ENCODE measurements at regions not wholly inside any gene's neighbourhood (a gene's known extent, or its start where the extent isn't known, plus 50 kb on each side); places are given as distances from the start of the nearest gene placed in this dataset.
"Not testable (repeated sequence)": the region's sequence is repeated elsewhere in the genome, so short reads cannot be mapped to it uniquely, and the experiment has no call there.

DNA sequence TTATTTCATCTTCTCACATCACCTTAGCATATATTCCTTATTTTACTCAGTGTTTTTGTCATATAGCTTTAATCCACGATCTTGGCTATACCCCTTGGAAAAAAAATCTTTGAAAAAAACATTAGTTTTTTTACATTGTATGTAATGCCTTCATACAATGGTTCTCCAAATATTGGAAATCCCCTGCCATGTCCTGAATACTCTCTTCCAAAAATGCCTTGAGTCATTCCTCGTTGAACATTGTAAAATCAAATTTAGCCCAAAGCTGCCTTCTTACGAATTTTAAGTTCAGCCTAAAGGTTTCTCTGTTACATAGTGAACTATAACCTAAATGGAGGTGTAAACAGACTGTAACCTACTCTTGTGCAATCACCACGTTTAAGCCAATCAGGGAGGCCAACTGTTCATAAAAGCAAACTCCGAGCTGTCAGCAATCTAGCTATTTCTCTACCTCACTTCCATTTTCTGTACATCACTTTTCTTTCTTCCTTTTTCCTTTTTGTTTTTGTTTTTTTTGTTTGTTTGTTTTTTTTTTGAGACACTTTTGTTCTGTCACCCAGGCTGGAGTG is 140.1 kb downstream of the ANXA2 start:
- Histone ChIP-seq H3K4me1 (ENCODE audit: insufficient read depth, low read length) (no peaks in the 10 kb centered on the region), H3K9me3 (ENCODE audit: control insufficient read depth, insufficient read depth, low read length) (no peaks in the 10 kb centered on the region), H3K9ac (ENCODE audit: low read depth, low read length) (no peak overlapping the region), H3K36me3 (ENCODE audit: insufficient read depth, low read length) (no peaks in the 10 kb centered on the region)

DNA sequence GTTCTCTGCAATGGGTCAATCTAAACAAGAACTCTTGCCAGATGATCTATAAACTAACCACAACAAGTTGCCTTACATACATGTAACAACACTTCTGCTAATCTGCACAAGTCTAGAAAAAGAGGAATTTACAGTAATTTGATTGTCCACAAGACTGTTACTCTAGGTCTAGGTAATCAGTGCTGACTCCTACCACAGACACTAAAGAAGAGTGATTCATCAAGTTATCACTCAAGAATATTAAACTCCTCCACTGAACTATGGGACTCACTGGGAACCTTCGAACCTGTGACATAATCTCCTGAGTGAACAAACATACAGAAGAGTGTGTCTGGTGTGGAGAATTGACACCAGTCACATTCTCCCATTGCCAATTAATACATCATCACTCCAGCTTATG is 138.3 kb downstream of the ANXA2 start:
- H3K4me1 ChIP-seq (ENCODE audit: insufficient read depth, low read length): no peaks in the 10 kb centered on the region
- H3K9ac ChIP-seq (ENCODE audit: low read depth, low read length): no peak overlapping the region
- H3K36me3 ChIP-seq (ENCODE audit: insufficient read depth, low read length): no peaks in the 10 kb centered on the region
- no peaks in the 10 kb centered on the region for H3K9me3 ChIP-seq (ENCODE audit: control insufficient read depth, insufficient read depth, low read length)

DNA sequence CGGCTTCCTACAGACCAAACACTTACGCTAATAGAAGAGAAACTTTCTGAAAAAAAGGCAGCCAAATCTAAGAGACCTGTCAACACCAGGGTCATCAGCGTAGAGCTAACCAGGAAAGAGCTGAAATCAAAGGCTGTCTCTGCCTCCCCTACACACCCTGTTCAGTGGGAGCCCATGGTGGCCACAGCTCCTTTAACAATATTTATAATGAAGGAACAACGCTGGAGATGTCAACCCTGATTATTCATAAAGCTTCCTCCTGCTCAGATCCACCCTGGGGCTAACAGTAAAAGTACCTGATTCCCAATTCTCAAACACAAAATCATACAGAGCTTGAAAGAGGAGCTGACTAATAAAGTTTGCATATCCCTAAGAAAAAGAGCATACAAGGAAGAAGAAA is 133.7 kb downstream of the ANXA2 start:
- H3K4me1 ChIP-seq (ENCODE audit: insufficient read depth, low read length): no peaks in the 10 kb centered on the region
- no peaks in the 10 kb centered on the region for H3K36me3 ChIP-seq (ENCODE audit: insufficient read depth, low read length)
- no peaks in the 10 kb centered on the region for H3K9me3 ChIP-seq (ENCODE audit: control insufficient read depth, insufficient read depth, low read length)
- no peak overlapping the region for H3K9ac ChIP-seq (ENCODE audit: low read depth, low read length)

DNA sequence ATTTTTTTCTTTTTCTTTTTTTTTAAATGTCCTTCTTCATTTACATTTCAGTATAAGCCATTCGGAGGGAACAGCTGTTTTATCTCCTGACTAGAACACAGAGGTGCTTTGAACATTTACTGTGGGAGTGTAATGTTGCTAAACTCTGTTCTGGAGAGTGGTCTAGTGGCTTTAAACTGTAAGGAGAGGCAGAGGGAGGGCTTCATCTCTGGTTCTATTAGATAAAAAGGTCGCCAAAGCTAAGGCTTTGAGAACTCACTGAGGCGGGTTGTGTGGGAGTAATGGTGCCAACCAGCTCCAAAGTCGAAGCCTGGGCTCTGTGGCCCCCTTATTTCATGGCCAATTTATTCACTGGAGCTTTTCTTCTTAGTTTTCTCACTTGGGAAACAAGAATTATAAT is 133.2 kb downstream of the ANXA2 start:
- Histone ChIP-seq H3K9ac (ENCODE audit: low read depth, low read length) (no peak overlapping the region), H3K9me3 (ENCODE audit: control insufficient read depth, insufficient read depth, low read length) (no peaks in the 10 kb centered on the region), H3K36me3 (ENCODE audit: insufficient read depth, low read length) (no peaks in the 10 kb centered on the region), H3K4me1 (ENCODE audit: insufficient read depth, low read length) (no peaks in the 10 kb centered on the region)

DNA sequence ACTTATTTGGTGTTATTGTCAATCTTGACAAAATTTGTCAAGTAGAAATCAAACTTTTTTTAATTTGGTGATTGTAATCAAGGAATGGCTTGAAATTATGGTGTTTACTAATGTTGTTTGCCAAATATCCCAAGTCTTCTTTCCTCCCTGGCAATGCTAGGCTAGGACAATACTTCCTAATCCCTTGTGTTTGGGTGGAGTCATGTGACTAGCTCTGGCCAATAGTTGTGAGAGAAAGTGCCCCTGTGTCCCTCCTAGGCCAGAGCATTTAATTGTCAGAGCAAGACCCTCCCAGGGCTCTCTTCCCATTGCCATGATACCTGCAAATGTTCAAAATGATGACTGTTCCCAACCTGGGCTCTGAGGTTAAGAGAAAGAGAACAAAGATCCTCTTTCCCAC is 132.7 kb downstream of the ANXA2 start:
- Histone ChIP-seq H3K9me3 (ENCODE audit: control insufficient read depth, insufficient read depth, low read length) (no peaks in the 10 kb centered on the region), H3K4me1 (ENCODE audit: insufficient read depth, low read length) (no peaks in the 10 kb centered on the region), H3K36me3 (ENCODE audit: insufficient read depth, low read length) (no peaks in the 10 kb centered on the region), H3K9ac (ENCODE audit: low read depth, low read length) (no peak overlapping the region)

DNA sequence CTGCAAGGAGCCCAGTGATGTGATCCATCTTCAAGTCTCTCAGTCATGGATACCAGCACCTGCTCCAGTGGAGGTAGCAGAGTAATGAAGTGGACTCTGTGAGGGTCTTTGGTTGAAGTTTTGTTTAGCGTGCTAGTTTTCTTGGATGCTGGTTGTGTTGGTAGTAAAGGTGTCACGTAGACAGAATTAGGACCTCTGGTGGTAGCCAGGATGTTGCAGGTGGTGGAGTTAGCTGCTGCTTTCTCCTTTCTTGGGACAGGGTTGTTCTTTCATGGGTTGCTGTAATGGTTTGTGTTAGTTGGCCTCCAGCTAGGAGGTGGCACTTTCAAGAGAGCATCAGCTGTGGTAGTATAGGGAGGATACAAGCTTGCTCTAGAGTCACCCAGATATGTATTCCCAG is 125.2 kb downstream of the ANXA2 start:
- peaks cover 6% of the 10 kb centered on the region; the same call in 1 of the 2 replicates for H3K9me3 ChIP-seq (ENCODE audit: control insufficient read depth, insufficient read depth, low read length)
- H3K9ac ChIP-seq (ENCODE audit: low read depth, low read length): no peak overlapping the region
- H3K36me3 ChIP-seq (ENCODE audit: insufficient read depth, low read length): no peaks in the 10 kb centered on the region
- no peaks in the 10 kb centered on the region for H3K4me1 ChIP-seq (ENCODE audit: insufficient read depth, low read length)

DNA sequence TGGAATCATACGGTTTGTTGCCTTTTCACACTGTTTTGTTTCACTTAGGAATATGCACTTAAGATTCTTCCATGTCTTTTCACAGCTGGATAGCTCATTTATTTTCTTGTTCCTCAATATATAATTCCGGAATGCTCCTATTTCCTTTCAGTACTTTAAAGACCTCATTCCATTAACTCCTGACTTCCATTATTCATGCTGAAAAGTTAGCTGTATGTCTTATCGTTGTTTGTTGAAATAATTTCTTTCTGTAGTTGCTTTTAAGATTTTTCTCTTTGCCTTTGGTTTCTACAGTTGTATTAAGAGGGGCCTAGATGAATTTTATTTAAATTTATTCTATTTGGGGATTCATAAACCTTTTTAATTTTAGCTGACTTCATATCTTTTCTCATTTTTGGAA is 122.2 kb downstream of the ANXA2 start:
- Histone ChIP-seq H3K9ac (ENCODE audit: low read depth, low read length) (no peak overlapping the region), H3K9me3 (ENCODE audit: control insufficient read depth, insufficient read depth, low read length) (peaks cover 6% of the 10 kb centered on the region; the same call in 1 of the 2 replicates), H3K4me1 (ENCODE audit: insufficient read depth, low read length) (no peaks in the 10 kb centered on the region), H3K36me3 (ENCODE audit: insufficient read depth, low read length) (no peaks in the 10 kb centered on the region)

DNA sequence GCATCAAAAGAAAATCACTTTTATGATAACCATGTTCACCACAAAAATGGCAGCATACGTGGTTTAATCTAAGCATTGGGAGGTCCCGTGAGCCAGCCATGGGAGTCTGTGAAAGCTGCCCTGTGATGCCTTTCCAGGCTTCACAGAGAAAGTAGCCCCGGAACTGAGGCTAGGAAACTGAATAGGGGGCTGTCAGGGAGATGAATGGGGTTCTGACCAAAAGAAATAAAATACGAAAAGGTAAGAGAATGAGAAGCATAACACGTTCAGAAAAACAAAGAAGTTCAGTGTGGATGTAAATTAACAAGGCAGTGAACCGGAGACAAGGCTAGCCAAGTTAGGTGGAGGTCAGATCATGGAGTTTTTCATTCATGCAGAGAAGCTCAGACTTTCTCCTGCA is 118.9 kb downstream of the ANXA2 start:
- Histone ChIP-seq H3K9me3 (ENCODE audit: control insufficient read depth, insufficient read depth, low read length) (peaks cover 6% of the 10 kb centered on the region; the same call in 1 of the 2 replicates), H3K4me1 (ENCODE audit: insufficient read depth, low read length) (no peaks in the 10 kb centered on the region), H3K9ac (ENCODE audit: low read depth, low read length) (no peak overlapping the region), H3K36me3 (ENCODE audit: insufficient read depth, low read length) (no peaks in the 10 kb centered on the region)

DNA sequence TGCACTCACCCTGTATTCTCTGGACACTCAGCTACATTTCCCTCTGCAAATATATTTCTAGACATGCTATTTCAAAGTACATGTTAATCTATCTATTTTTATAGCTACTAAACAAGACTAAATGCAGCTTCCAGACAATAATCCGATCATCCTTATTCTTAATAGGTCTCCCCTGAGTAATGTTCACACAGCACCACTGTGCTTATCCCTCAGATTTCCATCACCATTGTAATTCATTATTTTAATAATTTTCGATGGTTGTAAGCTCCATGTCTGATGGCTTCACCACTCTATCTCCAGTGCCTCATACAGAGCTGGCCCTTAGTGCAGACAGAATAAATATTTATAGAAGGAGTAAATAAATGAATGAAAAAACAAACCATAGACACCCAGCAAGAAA is 117.5 kb downstream of the ANXA2 start:
- Histone ChIP-seq H3K9ac (ENCODE audit: low read depth, low read length) (no peak overlapping the region), H3K4me1 (ENCODE audit: insufficient read depth, low read length) (no peaks in the 10 kb centered on the region), H3K9me3 (ENCODE audit: control insufficient read depth, insufficient read depth, low read length) (peaks cover 4% of the 10 kb centered on the region; the same call in 1 of the 2 replicates), H3K36me3 (ENCODE audit: insufficient read depth, low read length) (no peaks in the 10 kb centered on the region)

DNA sequence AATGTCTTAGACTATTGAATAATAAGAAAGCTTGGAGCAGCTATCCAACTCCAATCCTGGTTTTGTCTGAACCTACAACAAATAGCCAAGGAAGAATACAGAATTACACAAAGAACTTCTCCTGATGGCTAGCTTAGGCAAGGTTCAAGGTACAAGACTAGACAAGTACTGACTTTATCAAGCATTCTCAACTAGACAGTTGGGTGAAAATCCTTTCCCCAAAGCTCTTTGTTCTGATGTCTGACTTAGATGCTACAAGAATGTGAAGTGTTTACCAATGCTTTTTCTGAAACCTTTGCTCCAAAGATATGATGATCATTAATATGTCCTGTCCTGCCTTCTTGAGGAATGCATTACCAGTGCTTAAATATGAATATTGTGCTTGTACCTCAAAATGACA is 113.8 kb downstream of the ANXA2 start:
- no peak overlapping the region for H3K9ac ChIP-seq (ENCODE audit: low read depth, low read length)
- no peaks in the 10 kb centered on the region; the same call in 1 of the 2 replicates for H3K9me3 ChIP-seq (ENCODE audit: control insufficient read depth, insufficient read depth, low read length)
- no peaks in the 10 kb centered on the region for H3K36me3 ChIP-seq (ENCODE audit: insufficient read depth, low read length)
- no peaks in the 10 kb centered on the region for H3K4me1 ChIP-seq (ENCODE audit: insufficient read depth, low read length)

DNA sequence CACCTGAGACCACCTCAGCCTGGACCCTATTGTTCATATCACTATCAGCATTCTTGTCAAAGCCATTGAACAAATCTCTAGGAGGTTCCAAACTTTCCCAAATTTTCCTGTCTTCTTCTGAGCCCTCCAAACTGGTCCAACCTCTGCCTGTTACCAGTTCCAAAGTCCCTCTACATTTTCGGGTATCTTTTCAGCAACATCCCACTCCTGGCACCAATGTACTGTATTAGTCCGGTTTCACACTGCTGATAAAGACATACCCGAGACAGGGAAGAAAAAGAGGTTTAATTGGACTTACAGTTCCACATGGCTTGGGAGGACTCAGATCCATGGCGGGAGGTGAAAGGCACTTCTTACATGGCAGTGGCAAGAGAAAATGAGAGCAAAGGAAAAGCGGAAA is 101.9 kb downstream of the ANXA2 start:
- not testable (repeated sequence) for H3K4me1 ChIP-seq (ENCODE audit: insufficient read depth, low read length); H3K36me3 ChIP-seq (ENCODE audit: insufficient read depth, low read length)

DNA sequence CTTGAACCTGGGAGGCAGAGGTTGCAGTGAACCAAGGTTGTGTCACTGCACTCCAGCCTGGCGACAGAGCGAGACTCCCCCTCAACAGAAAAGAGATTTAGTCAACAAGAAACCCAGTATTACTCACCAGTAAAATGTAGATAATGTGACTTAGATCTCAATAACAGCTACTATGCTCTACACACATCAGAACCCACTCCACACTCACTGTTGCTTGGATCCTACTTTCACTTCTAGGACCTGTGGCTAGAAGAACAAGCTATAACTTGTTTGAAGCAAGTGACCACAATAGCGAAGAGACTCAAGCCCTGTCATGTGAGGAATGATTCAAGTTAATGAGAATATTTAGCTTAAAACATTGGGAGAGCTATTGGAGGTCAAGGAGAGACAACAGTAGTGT is 100.7 kb downstream of the ANXA2 start:
- no peaks in the 10 kb centered on the region; the same call in 1 of the 2 replicates for H3K36me3 ChIP-seq (ENCODE audit: insufficient read depth, low read length)
- H3K9ac ChIP-seq (ENCODE audit: low read depth, low read length): no peak overlapping the region
- no peaks in the 10 kb centered on the region for H3K4me1 ChIP-seq (ENCODE audit: insufficient read depth, low read length)
- H3K9me3 ChIP-seq (ENCODE audit: control insufficient read depth, insufficient read depth, low read length): peaks cover 15% of the 10 kb centered on the region

More for the DNA sequence above, 101.9 kb downstream of the ANXA2 start:
- peaks cover 15% of the 10 kb centered on the region for H3K9me3 ChIP-seq (ENCODE audit: control insufficient read depth, insufficient read depth, low read length)
- not testable (repeated sequence) for H3K9ac ChIP-seq (ENCODE audit: low read depth, low read length)
